ENCODE measurements at regions not wholly inside any gene's neighbourhood (a gene's known extent, or its start where the extent isn't known, plus 50 kb on each side); places are given as distances from the start of the nearest gene placed in this dataset.

DNA sequence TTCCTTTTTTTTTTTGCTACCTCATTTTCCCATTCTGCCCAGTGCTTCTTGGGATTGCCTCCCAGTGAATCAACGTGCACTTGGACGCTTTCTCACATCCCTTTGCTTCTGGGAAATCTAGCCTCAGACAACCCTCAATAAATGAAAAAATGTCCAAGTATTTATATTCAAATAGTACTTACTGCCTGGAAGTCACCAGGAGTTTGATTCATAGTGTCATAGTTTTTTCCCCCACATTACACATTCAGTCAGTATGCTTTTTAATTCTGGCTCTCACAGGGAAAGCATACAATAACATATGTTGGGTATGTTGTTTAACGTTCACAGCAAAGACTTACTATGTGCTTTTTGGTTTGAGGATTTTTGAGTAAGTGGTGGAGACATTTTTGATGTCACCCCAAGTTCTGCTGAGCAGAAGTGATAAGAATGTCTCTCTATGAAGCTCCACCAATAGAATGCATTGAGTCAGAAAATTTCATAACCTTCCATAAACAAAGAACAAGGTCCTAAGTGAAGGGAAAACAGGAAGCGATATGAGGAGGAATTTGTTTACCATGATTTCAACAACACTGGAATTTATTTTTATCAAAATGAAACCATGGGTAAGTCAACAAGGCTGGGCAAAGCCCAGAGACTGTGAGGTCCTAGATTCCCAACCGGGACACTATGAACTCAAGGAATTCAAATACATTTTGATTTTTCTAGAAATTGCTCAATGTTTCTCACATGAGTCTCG, 301.2 kb upstream of the BMP2 start:
- TF ChIP-seq POLR2AphosphoS5 (IDR thresholded peaks at IDR 0.05; ENCODE audit: borderline replicate concordance, low read depth, low read length) = no peak
- no peak for TF ChIP-seq EZH2 (IDR thresholded peaks at IDR 0.05)
